Retina (tissue), 1 donor: ENCODE measurements at regions not wholly inside any gene's neighbourhood (a gene's known extent, or its start where the extent isn't known, plus 50 kb on each side); places are given as distances from the start of the nearest gene placed in this dataset.
"Not testable (repeated sequence)": the region's sequence is repeated elsewhere in the genome, so short reads cannot be mapped to it uniquely, and the experiment has no call there.

ENCODE experiments used
- DNase-seq: peaks from one replicate; pipeline ENCODE4 v3.0.0-alpha.2; 2016

DNA sequence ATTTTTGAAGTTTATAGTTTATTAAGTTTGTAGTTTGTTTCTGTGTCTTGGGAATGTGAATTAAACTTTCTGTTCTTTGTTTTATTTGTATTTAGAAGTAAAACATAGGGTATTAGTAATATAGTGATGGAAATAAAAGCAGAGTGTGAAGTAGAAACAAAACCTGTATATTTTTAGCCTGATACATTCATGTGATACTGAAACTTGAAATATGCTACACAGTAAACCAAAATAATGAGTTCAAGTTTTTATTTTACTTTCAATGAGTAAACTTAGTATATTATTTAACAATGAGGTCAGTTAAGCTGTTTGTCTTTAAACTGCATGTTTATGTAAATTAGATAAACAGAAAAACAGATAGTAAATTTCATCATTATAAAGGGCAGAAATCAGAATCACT is 1592.6 kb downstream of the GRIK2 start:
- no peak for DNase-seq

DNA sequence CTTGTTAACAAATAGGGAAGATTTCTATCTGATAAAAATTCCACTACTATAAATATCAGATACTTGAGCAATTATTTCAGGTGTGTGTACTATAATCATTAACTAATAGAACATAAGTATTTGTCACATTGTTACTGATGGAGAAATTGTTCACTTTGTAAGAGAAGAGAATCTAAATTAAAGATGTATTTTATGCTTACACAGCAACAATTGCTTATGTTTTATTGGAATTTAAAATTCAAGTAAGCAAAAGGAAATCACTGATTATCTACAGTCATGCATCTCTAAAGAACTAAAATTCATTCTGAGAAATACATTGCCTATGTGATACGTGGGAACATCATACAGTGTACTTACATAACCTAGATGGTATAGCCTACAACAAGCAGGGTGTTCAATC is 1590.8 kb downstream of the GRIK2 start:
- no peak for DNase-seq

DNA sequence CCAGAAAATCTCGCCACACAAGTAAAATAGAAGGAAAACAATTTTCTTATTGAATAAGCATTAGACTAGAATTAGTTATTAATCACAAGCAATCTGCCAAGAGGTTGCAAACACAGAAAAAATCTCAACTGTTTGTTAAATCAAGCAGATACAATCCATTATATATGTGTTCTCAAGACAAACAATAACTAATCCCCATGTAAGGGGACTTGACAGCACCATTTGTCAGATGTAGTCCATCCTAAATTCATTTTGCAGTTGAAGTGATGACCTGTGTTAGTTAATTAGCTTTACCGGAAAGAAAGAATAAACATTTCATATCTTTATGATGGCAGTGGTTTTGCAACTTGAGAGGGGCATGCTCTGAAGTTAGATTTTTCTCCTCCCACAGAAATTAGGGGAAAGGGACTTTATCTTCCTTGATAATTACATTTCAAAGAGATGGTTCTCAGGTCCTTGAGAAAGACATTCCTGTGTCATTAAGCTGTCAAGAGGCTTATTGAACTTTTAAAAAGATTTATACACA is 1588.0 kb downstream of the GRIK2 start:
- DNase-seq = no peak

DNA sequence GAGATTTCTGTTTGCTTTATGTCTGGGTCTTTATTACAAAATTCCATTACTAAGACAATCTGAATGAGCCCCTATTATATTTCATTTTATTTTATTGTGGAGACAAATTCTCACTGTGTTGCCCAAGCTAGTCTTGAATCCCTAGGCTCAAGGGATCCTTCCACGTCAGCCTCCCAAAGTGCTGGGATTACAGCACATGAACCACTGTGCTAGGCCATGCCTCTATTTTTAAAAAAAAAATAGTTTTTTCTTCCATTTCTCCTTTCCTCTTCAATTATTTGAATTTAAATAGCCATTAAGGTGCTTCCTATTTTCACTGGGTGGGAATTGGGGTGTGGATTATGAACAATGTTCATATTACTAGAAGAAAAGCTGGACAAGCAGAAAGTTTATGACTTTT is 1587.4 kb downstream of the GRIK2 start:
- no peak for DNase-seq

DNA sequence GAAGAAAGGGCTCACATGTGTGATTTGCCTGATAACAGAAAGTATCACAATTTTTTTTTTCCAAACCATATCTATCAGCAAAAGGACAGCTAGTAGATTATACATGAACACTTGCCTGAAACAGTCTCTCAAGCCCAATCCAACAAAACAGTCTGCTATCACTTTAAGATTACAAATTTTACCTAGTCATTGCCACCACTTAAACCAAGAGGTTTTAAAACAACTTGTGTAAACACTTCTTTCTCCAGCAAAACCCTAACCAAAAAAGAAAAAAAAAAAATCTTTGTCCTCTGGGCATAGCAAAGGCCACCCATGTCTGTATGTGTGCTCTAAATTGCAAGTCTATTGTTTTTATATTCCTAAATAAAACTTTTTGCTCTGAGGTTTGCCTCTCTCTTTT is 1568.4 kb downstream of the GRIK2 start:
- no peak for DNase-seq

DNA sequence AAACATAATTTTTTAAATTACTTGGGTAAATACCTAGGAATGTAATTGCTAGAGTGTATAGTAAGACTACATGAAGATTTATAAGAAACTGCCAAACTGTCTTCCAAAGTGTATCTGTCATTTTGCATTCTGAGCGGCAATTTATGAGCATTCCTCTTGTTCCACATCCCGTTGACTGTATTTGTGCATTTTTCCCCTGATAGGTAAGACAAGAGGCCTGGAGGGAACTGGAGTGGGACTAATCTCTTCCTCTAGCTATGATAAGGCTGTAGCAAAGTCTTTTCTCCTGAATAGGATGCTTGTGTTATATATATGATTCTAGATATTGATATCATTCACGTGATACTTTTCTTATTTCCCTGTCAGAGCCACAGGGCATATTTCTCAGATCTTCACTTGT is 1557.5 kb downstream of the GRIK2 start:
- DNase-seq = no peak

DNA sequence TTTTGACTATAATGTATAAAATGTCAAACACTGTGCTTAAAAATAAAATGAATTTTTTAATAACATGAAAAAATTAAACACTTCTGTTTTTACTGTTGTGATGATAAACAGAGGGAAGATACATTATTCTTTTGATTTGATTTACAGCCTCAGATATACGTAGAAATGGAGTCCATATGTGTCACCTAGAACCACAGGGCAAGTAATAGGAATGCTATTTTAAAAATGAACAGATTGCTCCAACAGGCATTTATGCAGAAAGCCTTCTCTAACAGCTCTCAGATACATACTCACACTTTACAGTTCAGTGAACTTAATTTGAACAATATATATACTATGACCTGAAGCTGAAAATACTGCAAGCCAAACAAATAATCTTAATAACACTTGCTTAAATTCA is 1551.0 kb downstream of the GRIK2 start:
- DNase-seq = no peak

DNA sequence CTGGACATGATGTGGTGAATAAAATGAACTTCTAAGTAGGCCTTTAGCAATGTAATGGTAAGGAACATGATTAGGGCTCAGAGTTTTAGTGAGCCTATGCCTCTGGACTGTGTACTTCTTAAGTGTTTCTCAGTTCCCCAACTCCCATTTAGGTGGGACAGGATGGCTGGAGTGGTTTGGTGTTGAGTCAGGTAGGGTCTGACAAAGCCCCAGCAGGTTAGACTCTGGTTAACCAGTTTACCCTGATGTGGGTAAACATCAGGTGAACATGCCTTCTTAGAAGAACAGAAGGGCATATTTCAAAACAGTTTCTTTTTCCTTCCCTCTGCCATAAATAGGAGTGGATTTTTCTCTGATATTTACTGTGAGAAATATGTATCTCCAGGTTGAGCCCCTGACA is 1548.7 kb downstream of the GRIK2 start:
- no peak for DNase-seq

DNA sequence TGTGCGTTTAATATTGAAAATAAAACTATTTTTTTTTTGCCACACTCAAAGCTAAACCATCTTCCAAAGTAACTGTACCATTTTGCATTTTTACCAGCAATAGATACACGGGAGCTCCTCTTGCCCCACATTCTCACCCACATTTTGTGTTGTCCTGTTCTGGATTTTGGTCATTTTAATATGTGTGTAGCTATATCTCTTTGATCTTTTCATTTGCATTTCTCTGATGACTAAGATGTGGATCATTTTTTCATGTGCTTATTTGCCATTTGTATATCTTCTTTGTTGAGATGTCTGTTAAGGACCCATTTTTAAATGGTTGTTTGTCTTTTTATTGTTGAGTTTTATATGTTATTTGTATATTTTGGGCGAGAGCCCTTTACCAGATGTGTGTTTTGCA is 1543.5 kb downstream of the GRIK2 start:
- no peak for DNase-seq

DNA sequence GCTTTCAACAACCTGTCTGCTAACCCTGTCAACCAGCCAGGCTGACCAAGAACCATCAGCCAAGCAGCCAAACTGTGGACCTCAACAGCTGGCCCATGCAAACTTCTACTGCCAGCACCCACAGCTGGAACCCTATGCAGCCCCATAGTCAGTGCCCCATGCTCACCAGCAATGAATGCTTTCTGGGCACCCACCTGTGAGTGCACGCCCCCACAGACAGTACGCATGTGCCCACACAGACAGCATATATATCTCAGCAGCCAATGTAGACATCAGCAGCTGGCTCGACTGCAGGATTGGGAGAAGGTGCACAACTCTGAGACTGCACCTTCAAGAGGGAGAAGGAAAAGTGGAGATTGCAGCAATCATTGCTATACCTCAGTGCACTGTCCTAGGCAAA is 1534.6 kb downstream of the GRIK2 start:
- no peak for DNase-seq

DNA sequence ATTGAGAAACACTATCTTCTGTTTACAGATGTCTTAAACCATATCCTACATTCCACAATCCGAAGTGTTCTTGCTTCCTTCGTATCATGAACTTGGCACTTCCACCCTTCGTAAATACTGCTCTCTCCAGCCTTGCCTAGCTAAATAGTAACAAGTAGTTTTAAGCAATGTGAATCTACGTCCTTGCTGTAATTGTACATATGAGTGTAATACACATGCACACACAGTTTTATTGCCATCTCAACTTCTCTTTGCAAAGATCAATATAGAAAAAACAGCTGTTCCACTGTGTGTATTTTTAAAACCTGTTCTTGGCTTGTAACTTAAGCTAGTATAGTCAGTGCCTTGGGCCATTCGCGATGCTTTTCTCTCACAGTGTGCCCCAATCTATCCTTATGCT is 1524.7 kb downstream of the GRIK2 start:
- no peak for DNase-seq

DNA sequence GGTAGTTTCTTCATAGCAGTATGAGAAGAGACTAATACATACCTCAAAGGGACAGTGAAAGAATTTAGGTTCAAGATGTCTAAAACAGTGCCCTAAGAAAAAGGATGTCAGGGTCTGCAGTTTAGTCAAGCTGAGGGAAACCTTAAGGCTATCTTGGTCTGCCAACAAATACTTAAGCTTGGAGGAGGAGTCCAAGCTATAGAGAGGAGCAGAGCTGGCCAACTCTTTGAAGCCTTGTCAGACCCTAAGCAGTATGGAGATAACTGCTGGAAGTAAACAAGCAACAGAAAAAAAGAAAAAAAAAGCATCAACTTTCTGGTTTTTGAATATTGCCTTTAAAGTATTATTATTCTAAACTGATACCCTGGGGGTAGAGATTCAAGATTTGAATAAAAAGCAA is 1518.1 kb downstream of the GRIK2 start:
- DNase-seq = no peak

DNA sequence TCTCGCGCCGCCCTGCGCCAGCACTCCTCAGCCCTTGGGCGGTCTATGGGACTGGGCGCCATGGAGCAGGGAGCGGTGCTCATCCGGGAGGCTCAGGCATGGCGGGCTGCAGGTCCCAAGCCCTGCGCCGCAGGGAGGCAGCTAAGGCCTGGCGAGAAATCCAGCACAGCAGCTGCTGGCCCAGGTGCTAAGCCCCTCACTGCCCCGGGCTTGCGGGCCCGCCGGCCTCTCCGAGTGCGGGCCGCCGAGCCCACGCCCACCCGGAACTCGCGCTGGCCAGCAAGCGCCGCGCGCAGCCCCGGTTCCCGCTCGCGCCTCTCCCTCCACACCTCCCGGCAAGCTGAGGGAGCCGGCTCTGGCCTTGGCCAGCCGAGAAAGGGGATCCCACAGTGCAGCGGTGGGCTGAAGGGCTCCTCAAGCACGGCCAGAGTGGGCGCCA is 1517.2 kb downstream of the GRIK2 start:
- DNase-seq = not testable (repeated sequence)

DNA sequence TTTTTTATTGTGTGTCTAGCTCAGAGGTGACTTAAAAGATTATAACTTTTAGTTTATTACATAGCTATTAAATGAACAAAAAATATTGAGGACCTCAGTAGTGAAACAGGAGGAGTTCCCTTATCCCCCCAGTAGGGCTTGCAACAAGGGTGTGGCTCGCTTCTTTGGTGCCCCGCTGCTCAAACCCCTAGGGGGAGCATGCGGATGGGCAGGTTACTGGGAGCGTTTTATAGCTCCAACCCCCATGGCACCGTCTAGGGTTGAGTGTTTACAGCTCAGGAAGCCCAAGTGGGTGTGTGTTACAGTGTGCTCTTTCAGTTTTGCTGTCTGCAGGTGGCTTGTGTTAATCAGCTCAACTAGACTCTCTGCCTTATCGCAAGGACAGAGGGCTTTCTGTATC is 1513.7 kb downstream of the GRIK2 start:
- DNase-seq = no peak

DNA sequence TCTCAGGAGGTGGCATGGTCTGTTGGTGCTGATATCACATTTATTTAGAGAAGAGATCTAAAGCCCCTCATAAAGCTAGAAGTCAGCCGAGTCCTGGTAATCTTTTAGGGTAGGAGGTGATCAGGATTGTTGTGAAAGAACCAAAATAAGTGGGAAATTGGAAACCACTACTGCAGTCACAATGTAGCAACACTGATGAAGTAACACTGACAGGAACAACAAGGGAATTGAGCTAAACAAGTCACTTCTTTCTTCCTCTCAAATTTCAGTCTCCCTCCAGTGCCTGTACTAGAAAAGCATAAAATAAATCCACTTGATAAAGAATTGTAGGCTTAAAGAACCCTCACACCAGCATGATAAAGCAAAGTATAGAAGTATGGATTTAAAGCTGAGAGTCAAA is 1509.0 kb downstream of the GRIK2 start:
- DNase-seq = no peak

DNA sequence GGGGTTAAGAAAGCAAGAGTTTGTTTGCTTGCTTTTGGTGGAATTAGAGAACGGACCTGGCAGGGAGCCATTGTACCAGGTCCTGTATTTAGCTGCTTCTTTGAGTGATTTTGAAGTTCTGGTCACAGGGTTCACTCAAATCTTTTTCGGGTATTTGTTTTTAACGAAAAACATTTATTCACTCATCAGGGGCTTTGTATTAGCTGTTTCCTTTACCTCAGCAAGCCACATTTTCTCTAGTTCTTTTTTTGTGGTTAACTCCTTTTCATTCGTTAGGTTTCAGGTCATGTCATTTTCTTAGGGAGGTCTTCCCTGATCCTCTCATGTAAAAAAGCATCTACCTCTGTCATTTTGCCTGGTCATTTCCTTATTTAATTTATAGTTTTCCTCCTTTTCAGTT is 1502.2 kb downstream of the GRIK2 start:
- no peak for DNase-seq

DNA sequence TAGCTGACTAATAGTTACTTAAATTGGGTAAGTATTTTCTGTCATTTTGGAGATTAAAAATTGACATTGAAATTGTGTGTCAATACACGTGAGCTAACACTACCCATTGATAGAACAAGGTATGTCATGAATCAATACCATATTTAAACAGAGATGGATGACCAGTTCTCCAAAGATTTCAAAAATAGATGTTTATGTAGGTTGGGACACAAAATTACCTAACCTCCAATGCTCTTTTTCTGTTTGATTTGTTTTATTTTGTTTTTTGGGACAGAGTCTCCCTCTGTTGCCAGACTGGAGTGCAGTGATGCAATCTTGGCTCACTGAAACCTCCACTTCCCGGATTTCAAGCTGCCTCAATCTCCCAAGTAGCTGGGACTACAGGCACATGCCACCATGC is 1491.7 kb downstream of the GRIK2 start:
- no peak for DNase-seq

DNA sequence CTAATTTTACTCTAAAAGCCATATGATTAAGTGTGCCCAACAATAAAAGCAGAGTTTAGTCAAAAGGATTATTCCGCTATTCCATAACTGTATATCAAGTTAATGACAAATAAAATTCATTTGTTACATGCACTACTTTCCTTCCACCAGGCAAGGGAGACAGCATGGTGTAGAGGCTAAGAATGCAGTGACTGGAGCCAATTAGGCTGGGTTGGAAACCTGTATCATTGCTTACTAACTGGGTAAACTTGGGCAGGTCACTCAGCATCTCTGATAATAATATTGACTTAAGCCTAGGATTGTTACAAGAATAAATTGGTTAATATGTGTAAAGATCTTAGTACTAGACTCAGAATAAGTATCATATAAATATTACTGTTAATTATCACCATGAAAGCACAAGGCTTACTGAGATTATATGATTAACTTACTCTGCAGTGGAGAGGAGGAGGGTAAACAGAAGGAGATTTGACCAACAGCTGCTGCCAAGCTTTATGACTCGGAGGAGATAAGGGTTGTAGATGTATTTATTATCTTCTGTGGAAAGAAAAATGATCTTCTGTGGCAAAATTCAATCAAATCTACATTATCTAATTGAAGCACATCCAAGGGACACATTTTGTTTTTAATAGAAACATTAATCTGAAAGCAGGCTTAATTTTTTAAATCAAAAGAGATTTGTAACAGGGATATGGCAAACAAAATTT is 1459.9 kb downstream of the GRIK2 start:
- DNase-seq = no peak

DNA sequence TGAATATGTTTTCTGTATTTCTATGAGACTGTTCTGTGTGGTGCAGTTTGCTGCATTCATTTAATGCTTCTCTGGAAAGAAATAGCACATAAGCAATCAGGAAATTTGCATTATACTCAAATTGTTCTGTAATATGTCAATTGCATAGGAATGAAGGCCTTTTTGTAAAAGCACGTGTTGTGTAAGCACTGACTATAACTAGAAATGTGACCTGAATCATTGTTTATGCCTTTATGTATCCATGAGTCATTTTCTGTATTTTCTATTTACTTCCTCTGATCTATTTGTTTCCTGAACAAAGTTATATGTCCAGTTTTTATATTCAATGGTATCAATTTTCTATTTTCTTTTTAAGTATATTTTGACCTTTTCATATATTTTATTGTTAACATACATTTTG is 1455.3 kb downstream of the GRIK2 start:
- DNase-seq = no peak

DNA sequence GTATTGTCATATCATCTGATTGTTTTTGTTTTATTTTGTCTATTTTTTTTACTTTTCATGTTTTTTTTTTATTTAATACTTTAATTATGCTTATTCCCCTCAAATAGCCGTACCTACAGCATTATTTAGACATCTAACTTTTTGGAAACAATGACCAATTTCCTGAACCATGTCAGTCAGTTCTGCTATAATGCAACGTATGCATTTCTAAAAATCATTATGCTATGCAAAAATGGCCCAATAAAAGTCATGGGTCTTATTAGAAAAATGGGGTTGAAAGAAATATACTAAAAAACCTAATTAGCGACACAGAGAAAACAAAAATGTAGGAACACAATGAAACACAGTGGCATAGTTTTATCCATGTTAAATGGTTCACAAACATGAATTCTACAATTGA is 1454.7 kb downstream of the GRIK2 start:
- DNase-seq = no peak

DNA sequence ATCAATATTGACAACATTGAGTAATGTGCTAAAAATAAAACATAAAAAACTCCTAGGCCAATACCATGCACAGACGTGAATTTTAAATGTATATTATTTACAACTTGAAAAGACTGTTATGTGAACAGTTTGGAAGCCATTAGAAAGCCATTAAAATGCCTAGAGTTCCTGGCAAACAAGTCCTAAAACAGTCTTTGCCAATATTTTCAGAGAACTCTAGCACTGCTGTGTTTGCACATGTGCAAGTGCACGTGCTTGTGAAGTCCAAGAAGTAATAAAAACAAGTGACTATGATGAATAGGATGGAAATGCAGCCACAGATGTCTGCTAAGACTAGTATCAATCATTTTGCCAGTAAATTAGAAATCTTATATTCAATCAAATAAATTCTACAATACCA is 1447.6 kb downstream of the GRIK2 start:
- no peak for DNase-seq

DNA sequence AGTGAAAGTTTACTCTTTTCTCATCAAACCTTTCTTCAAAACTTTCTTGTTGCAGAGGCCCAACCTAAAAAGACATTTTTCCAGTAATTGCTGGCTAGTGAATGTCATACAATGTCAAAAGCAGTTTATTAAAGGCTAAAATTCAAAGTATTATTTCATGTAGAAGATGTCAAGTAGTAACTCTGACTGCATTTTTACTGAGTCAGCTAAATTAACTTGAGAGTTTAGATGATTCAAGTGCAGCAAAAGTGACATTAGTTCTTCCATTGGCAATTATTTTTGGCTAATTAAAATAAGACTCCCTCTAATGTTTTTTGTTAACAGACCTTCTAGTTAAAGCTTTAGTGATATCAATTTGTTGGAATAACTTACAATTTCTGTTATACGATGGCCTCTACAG is 1438.5 kb downstream of the GRIK2 start:
- no peak for DNase-seq

DNA sequence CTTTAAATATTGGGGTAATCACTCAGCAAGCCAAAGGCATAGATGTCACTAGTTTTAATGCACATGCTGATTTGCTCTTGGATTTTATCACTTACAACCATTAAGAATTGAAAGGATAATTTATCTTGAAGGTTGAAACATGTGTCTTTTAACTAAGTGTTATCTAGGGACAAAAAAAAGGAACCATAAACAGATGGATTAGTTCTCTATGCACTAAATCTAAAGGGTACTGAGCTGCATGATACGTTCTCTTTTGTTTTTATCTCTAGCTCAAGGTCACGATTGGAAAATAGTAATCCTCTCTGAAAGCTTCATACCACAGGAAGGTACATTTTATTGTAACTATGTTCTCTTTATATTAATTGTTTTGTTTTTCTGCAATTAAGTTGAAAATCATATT is 1426.6 kb downstream of the GRIK2 start:
- no peak for DNase-seq

DNA sequence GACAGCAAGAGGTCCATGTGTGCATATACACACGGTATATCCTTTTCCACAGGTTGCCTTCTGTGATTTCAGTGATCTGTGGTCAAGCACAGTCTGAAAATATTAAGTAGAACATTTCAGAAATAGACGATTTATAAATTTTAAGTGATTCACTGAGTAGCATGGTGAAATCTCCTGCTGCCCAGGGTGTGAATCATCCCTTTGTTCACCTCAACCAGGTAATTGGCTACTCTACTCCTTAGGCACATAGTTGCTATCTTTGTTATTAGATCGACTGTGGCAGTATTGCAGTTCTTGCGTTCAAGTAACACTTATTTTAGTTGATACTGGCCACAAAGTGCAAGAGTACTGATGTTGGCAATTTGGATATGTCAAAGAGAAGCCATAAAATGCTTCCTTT is 1421.7 kb downstream of the GRIK2 start:
- DNase-seq = no peak
